IMR-90 (cell line): ENCODE measurements at regions not wholly inside any gene's neighbourhood (a gene's known extent, or its start where the extent isn't known, plus 50 kb on each side); places are given as distances from the start of the nearest gene placed in this dataset.

ENCODE experiments used
- ATAC-seq: fragments of 200-7000 bp; cut with Tn5 transposase; 2 replicates; pipeline ENCODE4 v1.9.1; 2020; ENCODE audit warnings: low read depth, mild to moderate bottlenecking, moderate library complexity
- BruUV-seq: library from RNA; stranded (reverse); fragments of 400-500 nt; replicated peaks from 2 replicates; lab custom pipeline; 2021; lab: Mats Ljungman, UMichigan
- CTCF ChIA-PET: fragments of 300-600 bp; formaldehyde crosslinking; extraction: SDS; loops from one replicate; lab custom pipeline; 2021; ENCODE audit warnings: antibody characterized with exemption; lab: Yijun Ruan, JAX
- POLR2A ChIA-PET: fragments of 300-600 bp; sonication (Branson Sonifier 250); formaldehyde crosslinking; loops from one replicate; lab custom pipeline; 2022; ENCODE audit warnings: antibody characterized with exemption; ENCODE audit not compliant: unreplicated experiment; lab: Charles Lee
- DNase-seq: peaks from one replicate; pipeline ENCODE4 v3.0.0; 2013
- H2AFZ ChIP-seq: replicated peaks from 2 replicates; pipeline ENCODE3; 2013; ENCODE audit warnings: low read length, mild to moderate bottlenecking; ENCODE audit not compliant: poor library complexity
- H2AK5ac ChIP-seq: 2 replicates; pipeline ENCODE4 v1.6.1; 2013; ENCODE audit warnings: low read depth, low read length, inconsistent platforms
- H2AK9ac ChIP-seq: replicated peaks from 2 replicates; pipeline ENCODE3; 2013; ENCODE audit warnings: mild to moderate bottlenecking, low read depth, low read length, moderate library complexity; ENCODE audit not compliant: poor library complexity
- H2BK120ac ChIP-seq: 2 replicates; pipeline ENCODE4 v1.6.1; 2013; ENCODE audit warnings: low read depth, low read length, inconsistent platforms
- H2BK15ac ChIP-seq: 3 replicates; pipeline ENCODE4 v1.6.1; 2013; ENCODE audit warnings: low read depth, low read length, inconsistent platforms
- H2BK20ac ChIP-seq: 2 replicates; pipeline ENCODE4 v1.6.1; 2013; ENCODE audit warnings: low read depth, mild to moderate bottlenecking, inconsistent platforms, low read length, moderate library complexity
- H2BK5ac ChIP-seq: 2 replicates; pipeline ENCODE4 v1.6.1; 2013; ENCODE audit warnings: mild to moderate bottlenecking, low read depth, low read length, inconsistent platforms; ENCODE audit not compliant: poor library complexity, severe bottlenecking
- H3K14ac ChIP-seq: replicated peaks from 2 replicates; pipeline ENCODE4 v1.6.1; 2013; ENCODE audit warnings: low read depth, low read length, inconsistent platforms
- H3K18ac ChIP-seq: 2 replicates; pipeline ENCODE4 v1.6.1; 2013; ENCODE audit warnings: low read depth, low read length, control low read depth
- H3K23ac ChIP-seq: 2 replicates; pipeline ENCODE4 v1.6.1; 2013; ENCODE audit warnings: low read depth, low read length, inconsistent platforms
- H3K27ac ChIP-seq: 2 replicates; pipeline ENCODE4 v1.5.1; 2013; ENCODE audit warnings: mild to moderate bottlenecking, control low read depth, low read length; ENCODE audit not compliant: insufficient read depth
- H3K27me3 ChIP-seq: 2 replicates; pipeline ENCODE4 v1.6.1; 2013; ENCODE audit warnings: low read length; ENCODE audit not compliant: control insufficient read depth, insufficient read depth
- H3K36me3 ChIP-seq: 2 replicates; pipeline ENCODE4 v1.6.1; 2013; ENCODE audit warnings: low read length, mixed read lengths; ENCODE audit not compliant: control insufficient read depth, insufficient read depth
- H3K4ac ChIP-seq: 2 replicates; pipeline ENCODE4 v1.6.1; 2013; ENCODE audit warnings: low read depth, low read length, inconsistent platforms
- H3K4me1 ChIP-seq: 2 replicates; pipeline ENCODE4 v1.6.1; 2013; ENCODE audit warnings: low read length, mixed read lengths; ENCODE audit not compliant: control insufficient read depth, insufficient read depth
- H3K4me2 ChIP-seq: 2 replicates; pipeline ENCODE4 v1.6.1; 2013; ENCODE audit warnings: low read depth, mild to moderate bottlenecking, control low read depth, low read length, moderate library complexity
- H3K4me3 ChIP-seq: 2 replicates; pipeline ENCODE4 v1.5.1; 2013; ENCODE audit warnings: low read depth, mild to moderate bottlenecking, control low read depth, low read length, moderate library complexity; ENCODE audit not compliant: insufficient read depth
- H3K56ac ChIP-seq: 2 replicates; pipeline ENCODE4 v1.6.1; 2013; ENCODE audit warnings: low read length, inconsistent platforms; ENCODE audit not compliant: insufficient read depth; ENCODE audit errors: extremely low read depth
- H3K79me1 ChIP-seq, 2 experiments: 2 replicates each; pipeline ENCODE4 v1.6.1; 2013; ENCODE audit warnings: low read length in 2 of 2, inconsistent platforms in 1 of 2, low read depth in 1 of 2
- H3K9ac ChIP-seq: 2 replicates; pipeline ENCODE4 v1.6.1; 2013; ENCODE audit warnings: low read depth, low read length, control low read depth
- H3K9me1 ChIP-seq: 2 replicates; pipeline ENCODE4 v1.6.1; 2013; ENCODE audit warnings: low read length, inconsistent platforms; ENCODE audit not compliant: insufficient read depth
- H3K9me3 ChIP-seq: 2 replicates; pipeline ENCODE4 v1.6.1; 2013; ENCODE audit warnings: low read length; ENCODE audit not compliant: control insufficient read depth, insufficient read depth
- H4K20me1 ChIP-seq: 2 replicates; pipeline ENCODE4 v1.6.1; 2013; ENCODE audit warnings: low read length, inconsistent platforms; ENCODE audit not compliant: insufficient read depth
- H4K5ac ChIP-seq: 2 replicates; pipeline ENCODE4 v1.6.1; 2013; ENCODE audit warnings: mild to moderate bottlenecking, low read depth, low read length, control low read depth
- H4K8ac ChIP-seq, 2 experiments: 2 replicates each; pipeline ENCODE4 v1.6.1; 2013; ENCODE audit warnings: low read depth in 2 of 2, low read length in 2 of 2, control low read depth in 1 of 2, inconsistent platforms in 1 of 2
- H4K91ac ChIP-seq: 2 replicates; pipeline ENCODE4 v1.6.1; 2013; ENCODE audit warnings: low read depth, low read length, inconsistent platforms; ENCODE audit not compliant: insufficient read depth
- MAZ ChIP-seq: IDR thresholded peaks from 2 replicates; pipeline ENCODE4 v1.6.1; 2012; ENCODE audit warnings: low read depth, mild to moderate bottlenecking, low read length, improper control_type of control experiment, moderate library complexity, borderline replicate concordance
- RAD21 ChIP-seq: IDR thresholded peaks from 2 replicates; pipeline ENCODE4 v1.6.1; 2012; ENCODE audit warnings: low read length, improper control_type of control experiment
- RCOR1 ChIP-seq: IDR thresholded peaks from 2 replicates; pipeline ENCODE4 v1.6.1; 2012; ENCODE audit warnings: mild to moderate bottlenecking, low read length, improper control_type of control experiment; ENCODE audit not compliant: insufficient replicate concordance
- RFX5 ChIP-seq: IDR thresholded peaks from 2 replicates; pipeline ENCODE4 v1.8.0; 2012; ENCODE audit warnings: low read depth, mild to moderate bottlenecking, low read length, moderate library complexity
- SMC3 ChIP-seq: fragments of 150-350 bp; IDR thresholded peaks from 2 replicates; pipeline ENCODE4 v1.6.1; 2016; ENCODE audit warnings: low read depth, mild to moderate bottlenecking, antibody characterized with exemption, low read length, moderate library complexity
- USF2 ChIP-seq: fragments of 150-350 bp; IDR thresholded peaks from 2 replicates; pipeline ENCODE4 v1.6.1; 2017; ENCODE audit warnings: mild to moderate bottlenecking, antibody characterized with exemption, low read length, low read depth
- WGBS, 2 experiments: methylation state at CpG; one replicate each; pipeline versions ENCODE4 v1.1.5 to v1.1.7; 2013; ENCODE audit warnings: missing lambda C conversion rate in 2 of 2; ENCODE audit not compliant: insufficient read length in 1 of 2; ENCODE audit errors: extremely low coverage in 2 of 2; 5-methylcytosine and 5-hydroxymethylcytosine counted together
- dilution Hi-C: fragments of 300-500 bp; cut with HindIII; formaldehyde crosslinking; loops from one replicate; pipeline ENCODE4 v1.14.3; 2018; ENCODE audit warnings: low sequenced_read_pairs; ENCODE audit not compliant: unreplicated experiment
- in situ Hi-C: fragments of 300-500 bp; cut with MboI; formaldehyde crosslinking; loops from 3 replicates; pipeline ENCODE4 v1.14.3; 2019; ENCODE audit warnings: low sequenced_read_pairs, inconsistent platforms, mixed read lengths
- intact Hi-C: fragments of 100-400 bp; cut with micrococcal nuclease; formaldehyde crosslinking; loops from 2 replicates; pipeline ENCODE4 v1.10.0; 2022

GRCh38 chr16:9666834-9667480, 515.3 kb downstream of the GRIN2A start:
- no peak for TF ChIP-seq RAD21
- no peak for TF ChIP-seq RFX5
- TF ChIP-seq USF2: no peak
- TF ChIP-seq RCOR1: no peak
- TF ChIP-seq MAZ: no peak
- TF ChIP-seq SMC3: no peak
- no peak overlapping the region for H2AFZ ChIP-seq
- DNase-seq: no peak
- ChIA-PET CTCF (no interaction called here), POLR2A (no interaction called here)
- no peaks in the 10 kb centered on the region for H3K4me1 ChIP-seq
- no peak for ATAC-seq
- H2AK5ac ChIP-seq: no peak overlapping the region
- intact Hi-C loops (no loop called here), dilution Hi-C loops (no loop called here), in situ Hi-C loops (no loop called here)
- no peak overlapping the region for H3K56ac ChIP-seq
- H2BK20ac ChIP-seq: no peak overlapping the region
- 62% methylated on average over 5 of the region's 9 CpGs; no CpG with 5 or more reads in 1 of the 2 experiments for WGBS, 2 experiments
- H3K79me1 ChIP-seq: no peaks in the 10 kb centered on the region
- H4K91ac ChIP-seq: no peak overlapping the region
- no peaks in the 10 kb centered on the region for H4K20me1 ChIP-seq
- no peak overlapping the region for H3K4me3 ChIP-seq
- no peaks in the 10 kb centered on the region for H3K36me3 ChIP-seq
- no peak overlapping the region for H2BK120ac ChIP-seq
- H2BK5ac ChIP-seq: no peak overlapping the region
- no peak overlapping the region for H3K23ac ChIP-seq
- H4K5ac ChIP-seq: no peak overlapping the region
- H3K14ac ChIP-seq: no peak overlapping the region
- H3K4me2 ChIP-seq: no peak overlapping the region
- no peak overlapping the region for H3K18ac ChIP-seq
- no peak overlapping the region for H2AK9ac ChIP-seq
- H3K9me3 ChIP-seq: peaks cover 11% of the 10 kb centered on the region
- no peaks in the 10 kb centered on the region for H3K9me1 ChIP-seq
- H4K8ac ChIP-seq: no peak overlapping the region
- H3K4ac ChIP-seq: no peak overlapping the region
- H2BK15ac ChIP-seq: no peak overlapping the region
- BruUV-seq: no TSS peak
- no peak overlapping the region for H3K9ac ChIP-seq
- H3K27ac ChIP-seq: no peak overlapping the region
- no peaks in the 10 kb centered on the region for H3K27me3 ChIP-seq
